Sigmoid colon (tissue), 4 donors: ENCODE measurements at regions not wholly inside any gene's neighbourhood (a gene's known extent, or its start where the extent isn't known, plus 50 kb on each side); places are given as distances from the start of the nearest gene placed in this dataset.

Experiments
- CTCF ChIP-seq, 4 experiments: fragments of 450-650 bp in 3 of 4; fragments of 200-600 bp in 1 of 4; IDR thresholded peaks; one replicate each; pipeline ENCODE4 v1.5.1; 2016 to 2019; ENCODE audit warnings: antibody characterized with exemption in 4 of 4, mild to moderate bottlenecking in 3 of 4, moderate library complexity in 2 of 4
- EP300 ChIP-seq, 4 donors: sonication (generic); formaldehyde crosslinking; IDR thresholded peaks; one replicate each; pipeline ENCODE4 v1.6.1; 2017; ENCODE audit warnings: antibody characterized with exemption in 4 of 4
- POLR2A ChIP-seq, 2 donors: fragments of 450-650 bp; IDR thresholded peaks; one replicate each; pipeline ENCODE4 v1.6.1; 2016; ENCODE audit warnings: antibody characterized with exemption in 2 of 2, mild to moderate bottlenecking in 2 of 2, moderate library complexity in 2 of 2

- TF ChIP-seq CTCF (IDR thresholded peaks at IDR 0.05) (no peak), POLR2A (IDR thresholded peaks at IDR 0.05) (no peak), EP300 (IDR thresholded peaks at IDR 0.05) (no peak)
These were observed 157.2 kb upstream of the MYRIP start for GRCh38 chr3:39651993-39652739.
